ENCODE measurements at regions not wholly inside any gene's neighbourhood (a gene's known extent, or its start where the extent isn't known, plus 50 kb on each side); places are given as distances from the start of the nearest gene placed in this dataset.
A peak's percentile ranks its signal among the peaks of the same experiment; 100 is the strongest.

DNA sequence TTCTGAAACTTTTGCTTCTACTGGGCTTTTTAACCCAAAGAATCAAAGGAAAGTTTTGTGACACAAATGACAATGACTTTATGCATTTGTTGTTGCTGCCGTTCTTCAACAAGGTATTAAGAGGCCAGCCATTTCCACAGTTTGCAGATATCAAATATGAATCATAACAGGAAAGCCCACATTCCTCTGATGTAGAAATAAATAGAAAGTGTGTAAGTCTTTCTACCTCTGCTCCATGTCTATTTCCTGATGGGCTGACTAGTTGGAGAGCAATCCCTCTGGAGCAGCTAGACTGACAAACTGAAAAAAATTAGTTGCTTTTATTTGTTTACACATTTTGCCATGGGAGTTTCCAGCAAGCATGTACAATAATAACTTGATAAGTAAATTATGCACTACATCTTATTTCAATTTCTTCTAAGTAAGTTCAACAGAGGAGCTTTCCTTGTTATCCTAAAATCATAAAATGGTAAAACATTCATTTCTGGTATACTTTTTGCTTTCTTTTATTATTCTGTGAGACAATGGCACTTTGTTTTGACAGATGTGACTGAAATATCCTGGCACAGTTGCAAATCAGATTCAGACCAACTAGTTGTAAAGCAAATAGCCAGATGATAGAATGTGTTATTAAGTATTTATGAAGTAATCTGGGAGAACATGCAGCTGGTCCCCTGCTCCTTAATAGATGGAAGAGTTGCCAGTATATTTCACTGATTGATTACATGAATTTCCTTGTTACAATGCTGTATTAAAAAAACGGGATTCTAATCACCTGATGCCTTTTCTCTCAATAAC, 266.7 kb downstream of the METTL4 start:
- DNase-seq, result peak in 1 of 2 donors; percentile 60
- Histone ChIP-seq H3K9me3 (no peaks in the 10 kb centered on the region), H3K4me3 (no peak overlapping the region), H3K27ac (no peak overlapping the region), H3K4me1 (peaks cover 0 to 9% (median 2%) of the 10 kb centered on the region in 4 donors), H3K27me3 (no peaks in the 10 kb centered on the region), H3K36me3 (no peaks in the 10 kb centered on the region)
- intact Hi-C loops (cut with DNase I; ENCODE audit: low total_unique reads), result no loop called here
- no peak for TF ChIP-seq EP300 (IDR thresholded peaks at IDR 0.05)
- TF ChIP-seq POLR2A (IDR thresholded peaks at IDR 0.05), result no peak
- peak in 1 of 3 donors; percentile 24 for TF ChIP-seq POLR2AphosphoS5 (IDR thresholded peaks at IDR 0.05)
- TF ChIP-seq, protein P1, sequence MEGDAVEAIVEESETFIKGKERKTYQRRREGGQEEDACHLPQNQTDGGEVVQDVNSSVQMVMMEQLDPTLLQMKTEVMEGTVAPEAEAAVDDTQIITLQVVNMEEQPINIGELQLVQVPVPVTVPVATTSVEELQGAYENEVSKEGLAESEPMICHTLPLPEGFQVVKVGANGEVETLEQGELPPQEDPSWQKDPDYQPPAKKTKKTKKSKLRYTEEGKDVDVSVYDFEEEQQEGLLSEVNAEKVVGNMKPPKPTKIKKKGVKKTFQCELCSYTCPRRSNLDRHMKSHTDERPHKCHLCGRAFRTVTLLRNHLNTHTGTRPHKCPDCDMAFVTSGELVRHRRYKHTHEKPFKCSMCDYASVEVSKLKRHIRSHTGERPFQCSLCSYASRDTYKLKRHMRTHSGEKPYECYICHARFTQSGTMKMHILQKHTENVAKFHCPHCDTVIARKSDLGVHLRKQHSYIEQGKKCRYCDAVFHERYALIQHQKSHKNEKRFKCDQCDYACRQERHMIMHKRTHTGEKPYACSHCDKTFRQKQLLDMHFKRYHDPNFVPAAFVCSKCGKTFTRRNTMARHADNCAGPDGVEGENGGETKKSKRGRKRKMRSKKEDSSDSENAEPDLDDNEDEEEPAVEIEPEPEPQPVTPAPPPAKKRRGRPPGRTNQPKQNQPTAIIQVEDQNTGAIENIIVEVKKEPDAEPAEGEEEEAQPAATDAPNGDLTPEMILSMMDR (IDR thresholded peaks at IDR 0.05), result no peak
- WGBS, 5 donors, result 21 to 35% (median 25%) methylated on average over 2 of the region's 2 CpGs

DNA sequence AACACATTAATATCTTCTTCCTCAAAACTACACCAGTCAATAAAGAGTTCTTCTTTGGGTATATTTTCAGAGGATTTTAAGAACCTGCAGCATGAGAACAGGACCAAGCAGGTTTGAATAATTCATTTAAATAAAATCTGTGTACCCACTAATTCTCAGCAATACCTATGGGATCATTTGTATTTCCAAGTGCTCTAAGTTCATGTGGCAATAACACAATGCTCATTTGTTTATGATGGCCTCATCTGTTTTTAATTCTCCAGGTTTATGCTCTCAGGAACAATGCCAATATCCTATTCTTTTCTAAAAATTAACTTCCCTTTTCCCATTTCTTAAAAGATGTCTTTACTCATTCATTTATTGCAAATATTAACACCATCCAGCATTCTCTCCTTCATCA, 264.7 kb downstream of the METTL4 start:
- intact Hi-C loops (cut with DNase I; ENCODE audit: low total_unique reads), result no loop called here

DNA sequence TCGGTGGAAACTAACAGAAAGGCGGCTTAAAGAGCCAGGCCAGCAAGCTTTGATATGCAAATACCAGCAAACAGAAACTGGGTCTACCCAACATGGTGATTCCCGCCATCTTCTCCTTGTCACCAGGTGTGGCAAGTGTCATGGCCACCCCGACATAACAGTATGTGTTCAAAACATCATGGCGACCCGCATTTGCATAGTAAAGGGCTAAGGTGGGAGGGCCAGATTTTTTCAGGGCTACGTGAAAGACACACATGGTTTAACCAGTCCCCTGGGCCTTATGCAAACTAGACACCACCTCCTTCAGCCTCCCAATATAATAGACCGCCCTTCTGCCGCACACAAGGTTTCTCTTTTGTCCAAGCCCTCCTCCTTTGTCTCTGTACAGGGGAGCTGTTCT, 260.4 kb downstream of the METTL4 start:
- TF ChIP-seq, protein P1 (IDR thresholded peaks at IDR 0.05), result no peak
- TF ChIP-seq POLR2A (IDR thresholded peaks at IDR 0.05) (no peak), POLR2AphosphoS5 (IDR thresholded peaks at IDR 0.05) (no peak), EP300 (IDR thresholded peaks at IDR 0.05) (no peak)
- H3K4me1 ChIP-seq, result no peaks in the 10 kb centered on the region
- no peaks in the 10 kb centered on the region for H3K36me3 ChIP-seq
- WGBS, 5 donors, result 86 to 93% (median 88%) methylated on average over 9 of the region's 9 CpGs
- no peaks in the 10 kb centered on the region for H3K27me3 ChIP-seq
- H3K9me3 ChIP-seq, result no peaks in the 10 kb centered on the region
- DNase-seq, result no peak
- intact Hi-C loops (cut with DNase I; ENCODE audit: low total_unique reads), result no loop called here
- no peak overlapping the region for H3K4me3 ChIP-seq
- no peak overlapping the region for H3K27ac ChIP-seq

More for the DNA sequence above, 264.7 kb downstream of the METTL4 start:
- Histone ChIP-seq H3K4me1 (peaks cover 0 to 9% (median 2%) of the 10 kb centered on the region in 4 donors), H3K36me3 (no peaks in the 10 kb centered on the region), H3K27ac (no peak overlapping the region), H3K4me3 (no peak overlapping the region), H3K27me3 (no peaks in the 10 kb centered on the region), H3K9me3 (no peaks in the 10 kb centered on the region)
- no peak for DNase-seq
- TF ChIP-seq POLR2A (IDR thresholded peaks at IDR 0.05) (no peak), POLR2AphosphoS5 (IDR thresholded peaks at IDR 0.05) (no peak), EP300 (IDR thresholded peaks at IDR 0.05) (no peak)
- TF ChIP-seq, protein P1 (IDR thresholded peaks at IDR 0.05), result no peak

DNA sequence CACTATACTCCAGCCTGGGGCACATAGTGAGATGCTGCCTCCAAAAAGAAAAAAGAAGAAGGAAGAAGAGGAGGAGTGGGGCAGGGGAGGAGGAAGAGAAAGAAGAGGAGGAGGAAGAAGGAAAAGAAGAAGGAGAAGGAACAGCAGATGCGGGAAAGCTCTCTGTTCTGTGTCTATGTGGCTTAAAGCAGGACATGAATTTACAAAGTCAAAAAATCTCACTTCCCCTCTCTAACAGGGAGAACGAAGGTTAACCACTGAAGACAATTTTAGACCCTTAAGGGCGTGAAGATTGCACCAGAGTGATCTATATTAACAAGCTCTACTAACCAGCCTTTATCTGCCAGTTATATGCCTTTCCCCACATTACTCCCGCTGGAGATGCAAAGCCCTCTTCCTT, 258.9 kb downstream of the METTL4 start:
- Histone ChIP-seq H3K27ac (no peak overlapping the region), H3K4me1 (peaks cover 0 to 10% (median 4%) of the 10 kb centered on the region in 4 donors), H3K4me3 (no peak overlapping the region), H3K27me3 (no peaks in the 10 kb centered on the region), H3K36me3 (no peaks in the 10 kb centered on the region), H3K9me3 (no peaks in the 10 kb centered on the region)
- intact Hi-C loops (cut with DNase I; ENCODE audit: low total_unique reads), result no loop called here
- TF ChIP-seq POLR2AphosphoS5 (IDR thresholded peaks at IDR 0.05), result no peak
- TF ChIP-seq, protein P1 (IDR thresholded peaks at IDR 0.05), result no peak
- TF ChIP-seq POLR2A (IDR thresholded peaks at IDR 0.05), result no peak
- TF ChIP-seq EP300 (IDR thresholded peaks at IDR 0.05), result no peak
- DNase-seq, result no peak
- 64 to 81% (median 72%) methylated on average over 4 of the region's 4 CpGs for WGBS, 5 donors

All from stomach (tissue), 8 donors.